ENCODE measurements at regions not wholly inside any gene's neighbourhood (a gene's known extent, or its start where the extent isn't known, plus 50 kb on each side); places are given as distances from the start of the nearest gene placed in this dataset.

GRCh38 chr11:96969251-96969650, 579.4 kb downstream of the JRKL start:
- no peak overlapping the region for H3K27ac ChIP-seq (ENCODE audit: low read depth, low read length, poor library complexity, severe bottlenecking)
- no peaks in the 10 kb centered on the region for H4K20me1 ChIP-seq (ENCODE audit: insufficient read depth, low read length)
- no peaks in the 10 kb centered on the region for H3K9me2 ChIP-seq (ENCODE audit: low read depth, low read length)
- no peaks in the 10 kb centered on the region for H3K27me3 ChIP-seq (ENCODE audit: insufficient read depth, low read length)
- no peaks in the 10 kb centered on the region for H3K79me2 ChIP-seq (ENCODE audit: insufficient read depth, low read length)
- no peak overlapping the region for H3K4me2 ChIP-seq (ENCODE audit: low read length)
- H3F3A ChIP-seq (ENCODE audit: insufficient read depth, low read length), result no peaks in the 10 kb centered on the region
- no peak overlapping the region for H3K4me3 ChIP-seq (ENCODE audit: low read depth, low read length, poor library complexity, severe bottlenecking)
- no peaks in the 10 kb centered on the region for H3K9me3 ChIP-seq (ENCODE audit: low read length)
- H3K9ac ChIP-seq (ENCODE audit: low read length), result no peak overlapping the region
- TF ChIP-seq EZH2 (IDR thresholded peaks at IDR 0.05; ENCODE audit: borderline replicate concordance, low read length) (no peak), CTCF (IDR thresholded peaks at IDR 0.05; ENCODE audit: low read length) (no peak)
- no peaks in the 10 kb centered on the region for H3K36me3 ChIP-seq (ENCODE audit: insufficient read depth, low read length)
- no peak overlapping the region for H2AFZ ChIP-seq (ENCODE audit: low read length)
- no peaks in the 10 kb centered on the region for H3K4me1 ChIP-seq (ENCODE audit: insufficient read depth, low read length, severe bottlenecking)

GRCh38 chr11:96978751-96979150, 588.9 kb downstream of the JRKL start:
- Histone ChIP-seq H3F3A (ENCODE audit: insufficient read depth, low read length) (no peaks in the 10 kb centered on the region), H3K4me2 (ENCODE audit: low read length) (no peak overlapping the region), H3K9me2 (ENCODE audit: low read depth, low read length) (no peaks in the 10 kb centered on the region), H3K79me2 (ENCODE audit: insufficient read depth, low read length) (no peaks in the 10 kb centered on the region), H3K36me3 (ENCODE audit: insufficient read depth, low read length) (no peaks in the 10 kb centered on the region), H3K27ac (ENCODE audit: low read depth, low read length, poor library complexity, severe bottlenecking) (no peak overlapping the region), H4K20me1 (ENCODE audit: insufficient read depth, low read length) (no peaks in the 10 kb centered on the region), H2AFZ (ENCODE audit: low read length) (no peak overlapping the region), H3K27me3 (ENCODE audit: insufficient read depth, low read length) (no peaks in the 10 kb centered on the region), H3K4me3 (ENCODE audit: low read depth, low read length, poor library complexity, severe bottlenecking) (no peak overlapping the region), H3K4me1 (ENCODE audit: insufficient read depth, low read length, severe bottlenecking) (no peaks in the 10 kb centered on the region), H3K9me3 (ENCODE audit: low read length) (no peaks in the 10 kb centered on the region), H3K9ac (ENCODE audit: low read length) (no peak overlapping the region)
- TF ChIP-seq CTCF (IDR thresholded peaks at IDR 0.05; ENCODE audit: low read length) (no peak), EZH2 (IDR thresholded peaks at IDR 0.05; ENCODE audit: borderline replicate concordance, low read length) (no peak)

- H3K27ac ChIP-seq (ENCODE audit: low read depth, low read length, poor library complexity, severe bottlenecking), result no peak overlapping the region
- no peaks in the 10 kb centered on the region for H3F3A ChIP-seq (ENCODE audit: insufficient read depth, low read length)
- H2AFZ ChIP-seq (ENCODE audit: low read length), result no peak overlapping the region
- TF ChIP-seq EZH2 (IDR thresholded peaks at IDR 0.05; ENCODE audit: borderline replicate concordance, low read length), result no peak
- no peak for TF ChIP-seq CTCF (IDR thresholded peaks at IDR 0.05; ENCODE audit: low read length)
- H3K36me3 ChIP-seq (ENCODE audit: insufficient read depth, low read length), result no peaks in the 10 kb centered on the region
- H3K9ac ChIP-seq (ENCODE audit: low read length), result no peak overlapping the region
- H3K4me3 ChIP-seq (ENCODE audit: low read depth, low read length, poor library complexity, severe bottlenecking), result no peak overlapping the region
- H3K9me3 ChIP-seq (ENCODE audit: low read length), result no peaks in the 10 kb centered on the region
- no peak overlapping the region for H3K4me2 ChIP-seq (ENCODE audit: low read length)
- H3K4me1 ChIP-seq (ENCODE audit: insufficient read depth, low read length, severe bottlenecking), result no peaks in the 10 kb centered on the region
- no peaks in the 10 kb centered on the region for H3K27me3 ChIP-seq (ENCODE audit: insufficient read depth, low read length)
- H3K9me2 ChIP-seq (ENCODE audit: low read depth, low read length), result no peaks in the 10 kb centered on the region
- H3K79me2 ChIP-seq (ENCODE audit: insufficient read depth, low read length), result no peaks in the 10 kb centered on the region
- no peaks in the 10 kb centered on the region for H4K20me1 ChIP-seq (ENCODE audit: insufficient read depth, low read length)
Observed at GRCh38 chr11:96986516-96986915, 596.7 kb downstream of the JRKL start.
